Ishikawa (cell line): ENCODE measurements at regions not wholly inside any gene's neighbourhood (a gene's known extent, or its start where the extent isn't known, plus 50 kb on each side); places are given as distances from the start of the nearest gene placed in this dataset.

Experiments
- CEBPB ChIP-seq: IDR thresholded peaks from 2 replicates; pipeline ENCODE4 v1.6.1; 2012
- EGR1 ChIP-seq: IDR thresholded peaks from 2 replicates; pipeline ENCODE4 v1.6.1; 2012
- EP300 ChIP-seq: IDR thresholded peaks from 2 replicates; pipeline ENCODE4 v1.6.1; 2012; ENCODE audit warnings: borderline replicate concordance
- MAX ChIP-seq: IDR thresholded peaks from 2 replicates; pipeline ENCODE4 v1.6.1; 2012
- TAF1 ChIP-seq: IDR thresholded peaks from 2 replicates; pipeline ENCODE4 v1.6.1; 2012; ENCODE audit warnings: low read depth, mild to moderate bottlenecking

GRCh38 chr5:41617843-41618515 is 107.6 kb upstream of the PLCXD3 start:
- TF ChIP-seq CEBPB (no peak), EP300 (no peak), MAX (no peak), TAF1 (no peak), EGR1 (no peak)
